Fibroblast of mammary gland (primary cell): ENCODE measurements at regions not wholly inside any gene's neighbourhood (a gene's known extent, or its start where the extent isn't known, plus 50 kb on each side); places are given as distances from the start of the nearest gene placed in this dataset.
"Not testable (repeated sequence)": the region's sequence is repeated elsewhere in the genome, so short reads cannot be mapped to it uniquely, and the experiment has no call there.

Experiments
- DNase-seq: peaks from one replicate; pipeline ENCODE4 v3.0.0-alpha.2; 2010; ENCODE audit warnings: low read depth
- H3K4me3 ChIP-seq: 2 replicates; pipeline ENCODE4 v1.5.1; 2011; ENCODE audit warnings: low read depth, mild to moderate bottlenecking, low read length, moderate library complexity; ENCODE audit not compliant: control insufficient read depth
- CTCF ChIP-seq: conservative IDR thresholded peaks from 2 replicates; pipeline ENCODE4 v1.5.1; 2011; ENCODE audit warnings: low read depth, low read length, inconsistent platforms; ENCODE audit not compliant: control insufficient read depth, insufficient read depth

- TF ChIP-seq CTCF: no peak
- DNase-seq: peak; percentile 22
- no peak overlapping the region for H3K4me3 ChIP-seq
Observed at GRCh38 chr20:10119336-10119735, 84.5 kb downstream of the ANKEF1 start.

GRCh38 chr20:10124883-10125282 is 90.1 kb downstream of the ANKEF1 start:
- not testable (repeated sequence) for H3K4me3 ChIP-seq

GRCh38 chr20:10125757-10126156 is 91.0 kb downstream of the ANKEF1 start:
- no peak for TF ChIP-seq CTCF
- H3K4me3 ChIP-seq: no peak overlapping the region
- DNase-seq: peak; percentile 69

More at GRCh38 chr20:10124883-10125282, 90.1 kb downstream of the ANKEF1 start:
- DNase-seq: not testable (repeated sequence)

- no peak for TF ChIP-seq CTCF
- H3K4me3 ChIP-seq: no peak overlapping the region
- no peak for DNase-seq
Observed at GRCh38 chr20:10129749-10130148, 88.9 kb upstream of the SNAP25 start.

- DNase-seq: peak; percentile 76
- no peak overlapping the region for H3K4me3 ChIP-seq
- no peak for TF ChIP-seq CTCF
Observed at GRCh38 chr20:10131732-10132345, 86.8 kb upstream of the SNAP25 start.

- H3K4me3 ChIP-seq: no peak overlapping the region
- DNase-seq: no peak
- no peak for TF ChIP-seq CTCF
Observed at GRCh38 chr20:10132387-10132786, 86.2 kb upstream of the SNAP25 start.

- H3K4me3 ChIP-seq: no peak overlapping the region
- no peak for TF ChIP-seq CTCF
- DNase-seq: no peak
Observed at GRCh38 chr20:10133532-10133931, 85.1 kb upstream of the SNAP25 start.
